T-helper 2 cell (primary cell): ENCODE measurements at regions not wholly inside any gene's neighbourhood (a gene's known extent, or its start where the extent isn't known, plus 50 kb on each side); places are given as distances from the start of the nearest gene placed in this dataset.

ENCODE experiments used
- DNase-seq, 5 experiments: peaks; one replicate each; pipeline versions ENCODE4 v3.0.0 to v3.0.0-alpha.2; 2012 to 2022

DNA sequence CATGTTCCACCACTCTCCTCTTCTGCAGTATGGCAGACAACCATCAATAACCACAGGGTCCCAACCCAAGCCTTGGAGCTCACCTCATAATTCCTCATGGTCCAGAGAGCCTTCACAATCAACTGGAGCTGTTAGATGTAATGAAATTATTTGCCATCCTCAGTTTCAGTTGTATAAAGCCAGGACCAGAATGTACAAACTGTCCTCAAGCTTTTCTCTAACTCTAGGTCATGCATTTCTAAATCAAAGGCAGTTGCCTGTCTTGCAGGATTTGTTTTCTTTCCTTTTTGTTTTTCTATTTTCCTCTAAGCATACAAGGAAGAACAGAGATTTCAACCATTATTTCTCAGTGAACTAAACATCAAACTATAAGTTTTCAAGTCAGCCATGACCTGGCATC, 182.5 kb upstream of the SERP2 start:
- no peak for DNase-seq

- peak in 3 of 5 experiments; percentile 9 to 51 (median 23) for DNase-seq
These were observed 182.0 kb upstream of the SERP2 start for GRCh38 chr13:44191504-44192171.

GRCh38 chr13:44193731-44194130, 179.9 kb upstream of the SERP2 start:
- DNase-seq: no peak

DNA sequence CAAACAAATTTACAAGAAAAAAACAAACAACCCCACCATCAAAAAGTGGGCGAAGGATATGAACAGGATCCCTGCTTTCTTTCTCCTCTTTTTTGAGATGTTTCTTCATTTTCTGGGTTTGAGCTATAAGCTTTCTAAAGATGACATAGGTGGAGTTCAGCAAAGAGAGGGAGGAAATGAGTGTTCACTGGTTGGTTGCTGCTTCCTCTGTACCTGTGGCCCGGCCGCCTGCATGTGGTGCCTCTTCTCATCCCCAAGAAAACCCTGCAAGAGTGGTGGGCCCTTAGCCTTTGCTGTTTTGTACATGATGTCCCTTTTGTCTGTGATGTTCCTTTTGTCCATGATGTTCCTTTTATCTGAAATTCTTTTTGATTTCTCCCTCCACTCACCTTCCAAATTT, 178.4 kb upstream of the SERP2 start:
- peak in 1 of 5 experiments; percentile 36 for DNase-seq

- peak in 1 of 5 experiments; percentile 31 for DNase-seq
These were observed 177.3 kb upstream of the SERP2 start for GRCh38 chr13:44196196-44196751.

GRCh38 chr13:44197791-44198770, 175.5 kb upstream of the SERP2 start:
- peak in 1 of 5 experiments; percentile 88 for DNase-seq

DNA sequence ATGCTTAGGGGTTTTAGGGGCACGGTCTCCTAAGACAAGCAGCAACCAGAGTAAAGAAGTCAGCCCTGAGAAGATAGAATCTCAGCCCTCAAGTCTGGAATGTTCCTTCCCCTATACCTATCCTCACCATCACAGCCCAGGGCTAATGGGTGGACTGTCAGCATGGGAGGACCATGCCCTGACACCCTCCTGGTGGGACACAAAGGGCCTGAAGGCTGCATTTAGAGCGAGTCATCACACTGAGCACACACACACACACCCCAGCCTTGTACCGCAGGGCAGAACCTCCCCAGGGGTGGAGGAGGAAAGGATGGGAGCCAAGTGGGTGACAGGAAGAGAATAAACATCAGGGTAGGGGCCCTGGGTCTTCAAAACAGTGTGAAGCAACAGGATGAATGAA, 174.8 kb upstream of the SERP2 start:
- no peak for DNase-seq

- DNase-seq: no peak
These were observed 173.9 kb upstream of the SERP2 start for GRCh38 chr13:44199627-44200207.

GRCh38 chr13:44206434-44206833, 167.2 kb upstream of the SERP2 start:
- DNase-seq: no peak

DNA sequence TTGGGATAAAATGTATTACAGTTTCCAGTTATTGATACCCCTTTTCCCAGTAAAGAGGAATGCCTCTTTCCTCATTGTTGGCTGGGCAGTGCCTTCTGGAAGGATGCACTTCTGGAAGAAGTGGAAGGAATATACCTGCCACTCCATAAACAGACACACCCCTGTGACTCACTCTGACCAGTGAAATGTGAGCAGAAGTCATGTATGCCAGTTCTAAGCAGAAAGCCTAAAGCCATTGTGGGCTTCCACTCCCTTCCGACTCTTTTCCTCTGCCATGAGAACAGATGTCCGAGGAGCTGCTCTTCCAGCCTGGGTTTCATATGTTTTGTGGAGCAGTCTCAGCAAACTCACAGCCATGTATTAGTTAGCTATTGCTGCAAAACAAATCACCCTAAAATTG, 166.1 kb upstream of the SERP2 start:
- no peak for DNase-seq

- DNase-seq: no peak
These were observed 163.1 kb upstream of the SERP2 start for GRCh38 chr13:44210525-44210924.

- no peak for DNase-seq
These were observed 162.3 kb upstream of the SERP2 start for GRCh38 chr13:44211286-44211685.

GRCh38 chr13:44211704-44212346, 161.8 kb upstream of the SERP2 start:
- DNase-seq: no peak

- DNase-seq: no peak
These were observed 160.8 kb upstream of the SERP2 start for GRCh38 chr13:44212633-44213396.

DNA sequence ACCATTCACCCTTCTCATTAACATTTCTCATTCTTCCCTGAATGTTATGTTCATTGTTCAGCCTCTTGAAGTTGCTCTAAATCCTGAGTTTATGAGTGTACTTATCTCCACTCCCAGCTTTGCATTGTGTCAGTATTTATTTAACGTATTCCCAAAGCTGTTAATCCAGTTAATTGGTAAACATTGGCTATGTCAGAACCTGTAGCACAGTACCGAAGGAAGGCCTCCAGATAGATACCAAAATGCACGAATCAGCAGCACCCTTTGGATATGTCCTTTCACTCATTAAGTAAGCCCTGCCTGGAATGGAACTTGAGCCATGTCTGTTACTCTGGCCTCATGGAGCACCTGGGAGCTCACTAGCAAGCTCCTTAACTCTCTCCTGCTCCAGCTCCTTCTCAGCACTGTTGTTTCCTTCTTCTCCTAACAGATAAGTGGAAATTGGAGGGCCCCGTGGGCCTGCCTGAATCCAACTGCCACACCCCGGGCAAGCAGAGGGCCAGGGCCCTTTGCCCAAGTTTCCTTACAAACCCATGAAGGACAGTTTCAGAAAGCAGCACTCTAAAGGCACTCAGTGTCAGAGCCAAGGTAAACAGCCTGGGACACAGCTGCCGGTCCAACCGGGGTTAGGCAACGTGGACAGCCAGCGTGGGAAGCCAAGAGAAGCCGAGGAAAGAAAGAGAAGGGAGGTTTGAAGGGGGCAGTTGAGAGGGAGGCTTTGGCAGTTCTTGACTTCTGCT, 155.0 kb upstream of the SERP2 start:
- DNase-seq: no peak

DNA sequence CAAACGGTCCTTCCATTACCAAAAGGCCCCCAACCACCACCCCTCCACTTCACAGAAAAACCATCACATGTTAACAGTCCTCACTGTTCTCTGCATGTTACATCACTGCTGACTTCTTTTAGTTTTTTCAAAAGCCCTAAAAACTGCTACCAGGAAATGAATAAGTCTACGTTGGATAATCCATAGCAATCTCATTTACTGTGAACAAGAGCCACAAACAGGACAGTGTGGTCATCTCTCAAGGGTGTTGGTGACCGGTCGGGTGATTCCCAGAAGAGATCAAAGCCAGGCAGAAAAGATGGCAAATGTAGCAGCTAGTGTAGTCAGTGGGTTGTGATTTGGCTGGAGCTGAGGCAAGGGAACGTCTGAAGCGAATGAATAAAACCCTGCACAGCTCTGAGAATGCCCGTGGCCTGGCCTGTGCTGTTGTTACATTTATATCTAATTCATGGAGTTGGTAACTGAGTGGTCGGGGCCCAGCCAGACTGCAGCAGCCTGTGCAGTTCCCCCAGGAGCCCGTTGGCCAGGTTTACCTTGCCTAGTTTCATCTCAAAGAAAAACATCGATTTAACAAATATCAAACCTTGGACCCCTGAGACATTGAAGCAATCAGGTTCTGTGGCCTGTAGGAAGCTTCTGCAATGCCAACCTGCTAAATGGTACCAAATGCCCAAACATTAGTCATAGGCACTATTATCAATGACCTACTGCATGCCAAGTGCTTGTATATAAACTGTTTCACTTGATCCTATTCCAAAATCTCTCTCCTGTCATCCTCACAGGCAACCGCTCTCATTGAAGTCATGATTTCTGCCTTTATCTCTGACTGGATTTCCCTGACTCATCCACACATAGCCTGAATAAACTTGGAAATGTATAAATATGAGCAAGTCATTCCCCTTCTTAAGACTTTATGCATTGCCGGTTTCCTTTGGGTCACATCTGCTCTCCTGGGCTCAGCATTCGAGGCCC, 153.8 kb upstream of the SERP2 start:
- DNase-seq: no peak

DNA sequence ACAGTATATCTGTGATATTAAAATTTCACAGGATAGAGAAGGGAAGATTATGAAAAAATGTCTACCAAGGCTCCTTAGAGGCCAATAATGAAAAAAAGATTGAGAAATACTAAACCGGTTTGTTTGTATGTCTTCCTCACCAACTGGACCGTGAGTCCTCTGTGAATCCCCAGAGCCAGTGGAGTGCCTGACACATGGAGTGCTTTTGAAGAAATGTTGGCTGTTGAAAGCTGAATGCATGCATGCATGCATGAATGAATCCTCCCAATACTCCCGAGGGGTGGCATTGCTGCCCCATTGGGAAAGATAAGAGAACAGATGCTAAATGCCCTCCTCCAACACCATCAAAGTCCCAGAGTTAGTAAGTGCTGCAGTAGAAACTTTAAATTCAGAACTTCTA, 152.7 kb upstream of the SERP2 start:
- no peak for DNase-seq

DNA sequence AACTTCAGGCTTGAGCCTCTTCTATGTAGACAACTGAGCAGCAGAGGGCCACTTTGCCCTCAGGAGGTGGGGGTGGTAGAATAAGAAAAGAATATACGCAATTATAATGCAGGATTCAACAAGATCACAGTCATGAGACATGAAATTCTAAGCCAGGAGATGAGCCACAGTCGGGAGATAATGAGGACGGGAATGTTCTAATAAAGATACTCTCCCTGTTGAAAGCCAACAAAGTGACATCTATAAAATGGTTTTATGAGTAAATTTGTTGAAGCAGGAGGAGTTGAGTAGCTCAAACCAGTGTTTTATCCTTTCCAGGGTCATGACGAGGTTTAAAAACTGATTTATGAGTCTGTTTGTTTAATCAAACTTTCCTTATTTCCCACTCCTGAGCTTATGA, 152.0 kb upstream of the SERP2 start:
- DNase-seq: no peak

DNA sequence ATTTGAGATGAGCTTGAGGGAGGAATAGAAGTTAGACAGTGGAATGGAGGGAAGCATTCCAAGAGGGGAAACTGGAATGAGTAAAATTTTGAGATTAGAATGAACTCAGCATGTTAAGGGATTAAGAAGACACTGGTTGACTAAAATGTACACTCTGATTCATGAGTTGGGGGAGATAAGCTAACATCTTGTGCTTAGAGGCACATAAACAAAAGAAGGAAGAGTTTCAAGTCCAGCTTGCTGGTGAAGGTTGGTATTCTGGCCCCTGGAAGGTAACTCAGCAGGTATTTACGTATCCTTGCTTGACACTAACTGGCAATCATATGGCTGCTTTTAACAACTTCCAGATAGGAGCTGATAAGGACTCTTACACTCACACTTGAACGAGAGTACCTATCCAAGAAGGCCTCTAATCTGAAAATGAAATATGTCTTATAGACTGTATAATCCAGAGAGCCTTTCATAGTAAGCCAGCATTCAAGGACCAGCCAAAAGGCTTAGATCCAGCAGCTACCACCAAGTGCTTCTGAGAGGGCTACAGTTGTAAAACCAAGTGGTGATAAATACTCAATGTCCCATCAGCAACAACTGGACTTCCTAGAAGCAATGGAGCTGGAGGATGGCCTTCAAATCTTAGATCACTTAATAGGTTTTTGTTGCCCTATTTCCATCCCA, 149.7 kb upstream of the SERP2 start:
- no peak for DNase-seq
